ENCODE measurements at regions not wholly inside any gene's neighbourhood (a gene's known extent, or its start where the extent isn't known, plus 50 kb on each side); places are given as distances from the start of the nearest gene placed in this dataset.

DNA sequence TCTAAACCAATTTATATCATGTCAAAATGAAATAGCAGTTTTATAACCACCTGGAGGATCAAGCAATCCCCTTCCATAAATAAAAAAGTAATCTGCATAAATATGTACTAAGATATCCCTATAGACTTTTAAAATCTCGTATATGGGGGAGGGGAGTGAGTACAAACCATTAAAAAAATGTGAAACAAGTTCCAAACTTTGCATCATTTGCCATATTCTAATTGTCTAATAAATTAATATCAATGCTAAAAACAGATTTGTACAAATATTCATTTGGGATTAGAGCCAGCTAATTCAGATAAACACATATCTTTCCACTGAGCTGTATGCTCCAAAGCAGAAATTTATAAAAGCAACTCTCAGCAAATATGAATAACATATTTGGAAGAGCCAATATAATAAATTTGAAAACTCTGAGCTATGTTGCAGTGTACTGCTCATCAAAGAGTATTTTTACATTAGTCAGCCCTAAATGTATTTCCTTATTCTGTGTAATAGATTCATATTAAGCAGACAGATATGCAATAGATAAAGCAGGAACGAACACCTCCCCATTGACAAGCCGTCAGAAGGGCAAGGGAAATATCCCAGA, 970.2 kb downstream of the EFNB2 start:
- POLR2A ChIA-PET (ENCODE audit: unreplicated experiment) = no interaction called here
- no peak overlapping the region for H2AFZ ChIP-seq (ENCODE audit: low read length)
- no peaks in the 10 kb centered on the region for H3K27me3 ChIP-seq (ENCODE audit: low read length)
- no peak for TF ChIP-seq EZH2phosphoT487 (IDR thresholded peaks at IDR 0.05; ENCODE audit: borderline replicate concordance, low read length)
- TF ChIP-seq EZH2 (IDR thresholded peaks at IDR 0.05; ENCODE audit: low read length, unreplicated experiment) = no peak
- TF ChIP-seq, protein P1, sequence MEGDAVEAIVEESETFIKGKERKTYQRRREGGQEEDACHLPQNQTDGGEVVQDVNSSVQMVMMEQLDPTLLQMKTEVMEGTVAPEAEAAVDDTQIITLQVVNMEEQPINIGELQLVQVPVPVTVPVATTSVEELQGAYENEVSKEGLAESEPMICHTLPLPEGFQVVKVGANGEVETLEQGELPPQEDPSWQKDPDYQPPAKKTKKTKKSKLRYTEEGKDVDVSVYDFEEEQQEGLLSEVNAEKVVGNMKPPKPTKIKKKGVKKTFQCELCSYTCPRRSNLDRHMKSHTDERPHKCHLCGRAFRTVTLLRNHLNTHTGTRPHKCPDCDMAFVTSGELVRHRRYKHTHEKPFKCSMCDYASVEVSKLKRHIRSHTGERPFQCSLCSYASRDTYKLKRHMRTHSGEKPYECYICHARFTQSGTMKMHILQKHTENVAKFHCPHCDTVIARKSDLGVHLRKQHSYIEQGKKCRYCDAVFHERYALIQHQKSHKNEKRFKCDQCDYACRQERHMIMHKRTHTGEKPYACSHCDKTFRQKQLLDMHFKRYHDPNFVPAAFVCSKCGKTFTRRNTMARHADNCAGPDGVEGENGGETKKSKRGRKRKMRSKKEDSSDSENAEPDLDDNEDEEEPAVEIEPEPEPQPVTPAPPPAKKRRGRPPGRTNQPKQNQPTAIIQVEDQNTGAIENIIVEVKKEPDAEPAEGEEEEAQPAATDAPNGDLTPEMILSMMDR (conservative IDR thresholded peaks at IDR 0.05; ENCODE audit: low read depth, low read length) = no peak
- H3K9me3 ChIP-seq (ENCODE audit: low read length) = no peaks in the 10 kb centered on the region
- H3K9me2 ChIP-seq (replicated peaks; ENCODE audit: low read length) = no peaks in the 10 kb centered on the region
- no peaks in the 10 kb centered on the region for H3K36me3 ChIP-seq (ENCODE audit: low read depth, low read length)
- no peak for DNase-seq
- no peaks in the 10 kb centered on the region for H3F3A ChIP-seq (ENCODE audit: low read length, unreplicated experiment)
- no peak overlapping the region for H3K9ac ChIP-seq (ENCODE audit: low read length)
- no TSS peak for BruUV-seq (replicated peaks)
- no peaks in the 10 kb centered on the region for H3K4me1 ChIP-seq (ENCODE audit: insufficient read depth, low read length)
- H3K79me2 ChIP-seq (ENCODE audit: low read length) = no peaks in the 10 kb centered on the region
- no peak overlapping the region for H3K27ac ChIP-seq (ENCODE audit: low read length)
- no peak for ATAC-seq
- no peak overlapping the region for H3K4me2 ChIP-seq (ENCODE audit: low read length)
- CTCF ChIA-PET = no interaction called here
- intact Hi-C loops (cut with micrococcal nuclease) = no loop called here
- H3K4me3 ChIP-seq (ENCODE audit: low read length) = no peak overlapping the region
- H4K20me1 ChIP-seq (ENCODE audit: low read length) = no peaks in the 10 kb centered on the region

DNA sequence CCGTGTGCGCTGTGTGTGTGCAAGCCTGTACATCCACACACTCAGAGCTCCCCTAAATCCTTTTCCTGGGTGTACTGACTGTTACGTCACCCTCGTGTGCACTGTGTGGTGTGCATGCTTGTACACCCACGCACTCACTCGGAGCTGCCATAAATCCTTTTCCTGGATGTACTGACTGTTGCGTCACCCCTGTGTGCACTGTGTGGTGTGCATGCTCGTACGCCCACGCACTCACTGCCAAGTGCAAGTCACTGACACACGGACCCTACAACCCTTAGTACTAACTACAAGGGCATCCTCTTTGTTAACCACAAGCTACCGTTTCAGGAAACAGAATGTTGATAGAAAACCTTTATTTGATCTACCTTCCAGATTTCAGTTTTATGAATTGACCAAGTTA, 983.4 kb downstream of the EFNB2 start:
- no peak for ATAC-seq
- H3F3A ChIP-seq (ENCODE audit: low read length, unreplicated experiment) = no peaks in the 10 kb centered on the region
- intact Hi-C loops (cut with micrococcal nuclease) = no loop called here
- H4K20me1 ChIP-seq (ENCODE audit: low read length) = no peaks in the 10 kb centered on the region
- no peak overlapping the region for H3K4me3 ChIP-seq (ENCODE audit: low read length)
- H3K9me2 ChIP-seq (replicated peaks; ENCODE audit: low read length) = no peaks in the 10 kb centered on the region
- no peaks in the 10 kb centered on the region for H3K79me2 ChIP-seq (ENCODE audit: low read length)
- POLR2A ChIA-PET (ENCODE audit: unreplicated experiment) = no interaction called here
- no peak overlapping the region for H2AFZ ChIP-seq (ENCODE audit: low read length)
- H3K27me3 ChIP-seq (ENCODE audit: low read length) = no peaks in the 10 kb centered on the region
- H3K27ac ChIP-seq (ENCODE audit: low read length) = no peak overlapping the region
- CTCF ChIA-PET = no interaction called here
- H3K9me3 ChIP-seq (ENCODE audit: low read length) = no peaks in the 10 kb centered on the region
- BruUV-seq (replicated peaks) = no TSS peak
- H3K4me1 ChIP-seq (ENCODE audit: insufficient read depth, low read length) = no peaks in the 10 kb centered on the region
- H3K36me3 ChIP-seq (ENCODE audit: low read depth, low read length) = no peaks in the 10 kb centered on the region
- H3K9ac ChIP-seq (ENCODE audit: low read length) = no peak overlapping the region
- no peak for DNase-seq
- no peak overlapping the region for H3K4me2 ChIP-seq (ENCODE audit: low read length)
- TF ChIP-seq EZH2 (IDR thresholded peaks at IDR 0.05; ENCODE audit: low read length, unreplicated experiment) = no peak
- TF ChIP-seq, protein P1 (conservative IDR thresholded peaks at IDR 0.05; ENCODE audit: low read depth, low read length) = no peak

GRCh38 chr13:105547851-105548250, 987.6 kb downstream of the EFNB2 start:
- intact Hi-C loops (cut with micrococcal nuclease) = no loop called here
- POLR2A ChIA-PET (ENCODE audit: unreplicated experiment) = no interaction called here

More at GRCh38 chr13:105547851-105548250, 987.6 kb downstream of the EFNB2 start:
- Histone ChIP-seq H3K4me1 (ENCODE audit: insufficient read depth, low read length) (peaks cover 8% of the 10 kb centered on the region), H3K9ac (ENCODE audit: low read length) (no peak overlapping the region), H4K20me1 (ENCODE audit: low read length) (no peaks in the 10 kb centered on the region), H3K9me3 (ENCODE audit: low read length) (no peaks in the 10 kb centered on the region), H3K9me2 (replicated peaks; ENCODE audit: low read length) (no peaks in the 10 kb centered on the region), H3F3A (ENCODE audit: low read length, unreplicated experiment) (no peaks in the 10 kb centered on the region), H3K27ac (ENCODE audit: low read length) (no peak overlapping the region), H3K4me3 (ENCODE audit: low read length) (no peak overlapping the region), H3K4me2 (ENCODE audit: low read length) (no peak overlapping the region), H2AFZ (ENCODE audit: low read length) (no peak overlapping the region), H3K79me2 (ENCODE audit: low read length) (no peaks in the 10 kb centered on the region), H3K36me3 (ENCODE audit: low read depth, low read length) (no peaks in the 10 kb centered on the region), H3K27me3 (ENCODE audit: low read length) (no peaks in the 10 kb centered on the region)
- CTCF ChIA-PET = no interaction called here
- no TSS peak for BruUV-seq (replicated peaks)
- ATAC-seq = no peak
- no peak for DNase-seq
- TF ChIP-seq, protein P1 (conservative IDR thresholded peaks at IDR 0.05; ENCODE audit: low read depth, low read length) = no peak
- no peak for TF ChIP-seq EZH2 (IDR thresholded peaks at IDR 0.05; ENCODE audit: low read length, unreplicated experiment)
- TF ChIP-seq EZH2phosphoT487 (IDR thresholded peaks at IDR 0.05; ENCODE audit: borderline replicate concordance, low read length) = no peak
